ENCODE measurements at regions not wholly inside any gene's neighbourhood (a gene's known extent, or its start where the extent isn't known, plus 50 kb on each side); places are given as distances from the start of the nearest gene placed in this dataset.

DNA sequence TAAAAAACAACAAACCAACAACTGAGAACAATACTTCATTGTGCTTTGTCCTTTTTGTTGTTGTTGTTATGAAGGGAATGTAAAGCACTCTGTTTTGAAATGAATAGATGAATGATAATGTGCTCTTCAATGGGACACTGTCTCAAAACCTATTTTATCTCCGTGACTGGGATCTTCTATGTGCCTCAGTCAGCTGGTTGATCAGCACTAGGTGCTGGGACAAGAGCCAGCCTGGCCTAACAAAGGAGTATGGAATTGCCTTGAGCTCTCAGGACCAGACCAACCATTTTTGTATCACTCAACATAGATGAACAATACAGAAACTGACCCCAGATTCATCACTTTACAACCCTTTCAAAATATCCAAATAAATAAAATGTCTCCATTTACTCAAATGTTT, 440.2 kb downstream of the KCNJ2 start:
- H2AK5ac ChIP-seq (ENCODE audit: low read depth, low read length), result no peak overlapping the region
- no peak overlapping the region for H3K9ac ChIP-seq (replicated peaks in 1 of 4; ENCODE audit: extremely low read depth in 1 of 4, low read depth in 3 of 4, low read length in 3 of 4)
- no peak overlapping the region for H3K18ac ChIP-seq (ENCODE audit: extremely low read depth, low read length)
- WGBS, 2 experiments (ENCODE audit: extremely low coverage in 1 of 2, insufficient coverage in 1 of 2, insufficient read length in 1 of 2, insufficient replicate concordance in 2 of 2, low coverage in 1 of 2, low lambda C conversion rate in 2 of 2, missing lambda C conversion rate in 1 of 2), result 90% methylated on average over 1 of the region's 1 CpG; no CpG with 5 or more reads in 1 of the 2 experiments
- H3K23me2 ChIP-seq (ENCODE audit: low read depth, low read length), result no peaks in the 10 kb centered on the region
- H4K91ac ChIP-seq (replicated peaks; ENCODE audit: insufficient read length, low read length), result no peak overlapping the region
- no peak overlapping the region for H2BK15ac ChIP-seq (ENCODE audit: low read length)
- POLR2A ChIA-PET (ENCODE audit: partially characterized antibody), result no interaction called here
- H3K36me3 ChIP-seq (ENCODE audit: control insufficient read depth in 2 of 4, insufficient read depth in 4 of 4, low read length in 3 of 4), result no peaks in the 10 kb centered on the region
- no peak overlapping the region for H3K23ac ChIP-seq (ENCODE audit: insufficient read length)
- H3K79me2 ChIP-seq (ENCODE audit: control insufficient read depth in 1 of 2, insufficient read depth in 2 of 2, low read length in 2 of 2), result no peaks in the 10 kb centered on the region
- H4K8ac ChIP-seq (ENCODE audit: extremely low read depth, insufficient read depth, low read length), result no peak overlapping the region
- H2BK120ac ChIP-seq (replicated peaks; ENCODE audit: low read depth, low read length), result no peak overlapping the region
- DNase-seq (ENCODE audit: low read depth in 1 of 2, low spot score in 2 of 2) (no peak), FAIRE-seq (no peak)
- H3K4me1 ChIP-seq (replicated peaks in 1 of 4; ENCODE audit: control insufficient read depth in 3 of 4, insufficient read depth in 4 of 4, low read length in 3 of 4), result peaks cover 0 to 6% (median 0%) of the 10 kb centered on the region in 4 experiments; a peak in 1 of 7 replicates
- H4K20me1 ChIP-seq (replicated peaks in 1 of 2; ENCODE audit: control insufficient read depth in 1 of 2, insufficient read depth in 2 of 2, low read length in 2 of 2), result no peaks in the 10 kb centered on the region
- no peak overlapping the region for H3K4ac ChIP-seq (replicated peaks; ENCODE audit: insufficient read length, low read depth, low read length)
- no peaks in the 10 kb centered on the region for H3K79me1 ChIP-seq (ENCODE audit: low read depth, low read length)
- H2BK5ac ChIP-seq (ENCODE audit: low read depth, low read length), result no peak overlapping the region
- CTCF ChIA-PET (ENCODE audit: partially characterized antibody), result no interaction called here
- no peak overlapping the region for H4K5ac ChIP-seq (ENCODE audit: insufficient read length, low read depth, low read length)
- no peak overlapping the region for H2BK12ac ChIP-seq (ENCODE audit: low read depth, low read length)
- no peak overlapping the region for H3K4me2 ChIP-seq (ENCODE audit: insufficient read depth in 1 of 2, low read depth in 2 of 2, low read length in 2 of 2)
- H3K14ac ChIP-seq (ENCODE audit: insufficient read length), result no peak overlapping the region
- H2BK20ac ChIP-seq (ENCODE audit: low read length), result no peak overlapping the region
- no peak overlapping the region for H3K4me3 ChIP-seq (ENCODE audit: extremely low read depth in 1 of 4, insufficient read depth in 2 of 4, low read depth in 3 of 4, low read length in 4 of 4)
- H3K56ac ChIP-seq (replicated peaks; ENCODE audit: insufficient read length, low read depth, low read length), result no peak overlapping the region
- no peak overlapping the region for H3K27ac ChIP-seq (ENCODE audit: low read depth, low read length)
- H2AFZ ChIP-seq (ENCODE audit: low read length), result no peak overlapping the region
- H3K9me3 ChIP-seq (ENCODE audit: insufficient read depth in 2 of 2, low read depth in 1 of 2, low read length in 1 of 2), result no peaks in the 10 kb centered on the region
- H3K27me3 ChIP-seq (replicated peaks in 1 of 4; ENCODE audit: control insufficient read depth in 3 of 4, extremely low read depth in 1 of 4, insufficient read depth in 3 of 4, low read length in 3 of 4), result no peaks in the 10 kb centered on the region
- TF ChIP-seq, protein P1, sequence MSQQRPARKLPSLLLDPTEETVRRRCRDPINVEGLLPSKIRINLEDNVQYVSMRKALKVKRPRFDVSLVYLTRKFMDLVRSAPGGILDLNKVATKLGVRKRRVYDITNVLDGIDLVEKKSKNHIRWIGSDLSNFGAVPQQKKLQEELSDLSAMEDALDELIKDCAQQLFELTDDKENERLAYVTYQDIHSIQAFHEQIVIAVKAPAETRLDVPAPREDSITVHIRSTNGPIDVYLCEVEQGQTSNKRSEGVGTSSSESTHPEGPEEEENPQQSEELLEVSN (IDR thresholded peaks at IDR 0.05), result no peak
- TF ChIP-seq CBX8 (IDR thresholded peaks at IDR 0.05; ENCODE audit: borderline replicate concordance, low read depth, low read length), result no peak
- TF ChIP-seq SAP30 (IDR thresholded peaks at IDR 0.05; ENCODE audit: insufficient read depth, insufficient replicate concordance, low read length), result no peak
- no peak for TF ChIP-seq TAF7 (optimal IDR thresholded peaks at IDR 0.05; ENCODE audit: borderline replicate concordance, low read depth, low read length)
- no peak for TF ChIP-seq SP1 (IDR thresholded peaks at IDR 0.05; ENCODE audit: low read depth, low read length)
